NCI-H1436 (cell line): ENCODE measurements at regions not wholly inside any gene's neighbourhood (a gene's known extent, or its start where the extent isn't known, plus 50 kb on each side); places are given as distances from the start of the nearest gene placed in this dataset.
"Not testable (repeated sequence)": the region's sequence is repeated elsewhere in the genome, so short reads cannot be mapped to it uniquely, and the experiment has no call there.

Experiments
- DNase-seq: peaks from one replicate; lab custom pipeline; 2025; lab: John Stamatoyannopoulos, UW

DNA sequence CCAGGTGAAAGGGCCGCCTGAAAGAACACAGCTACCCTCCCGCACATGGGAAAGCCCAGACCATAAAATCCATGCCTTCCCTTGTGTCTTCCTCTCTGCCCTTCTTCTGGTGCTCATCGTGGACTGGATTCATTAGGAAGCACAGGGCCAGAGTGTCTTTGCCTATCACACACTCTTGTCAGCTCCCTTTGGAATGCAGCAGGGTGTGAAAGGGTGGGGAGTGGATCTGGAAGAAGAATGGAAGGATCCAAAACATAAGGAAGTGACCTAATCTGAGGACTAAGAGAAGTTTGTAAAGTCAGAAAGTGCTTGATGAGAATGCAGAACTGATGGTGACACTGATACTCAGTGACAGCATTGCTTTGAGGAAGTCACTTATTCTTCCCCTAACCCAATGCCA lies 1147.3 kb upstream of the GOT2 start:
- DNase-seq: no peak

DNA sequence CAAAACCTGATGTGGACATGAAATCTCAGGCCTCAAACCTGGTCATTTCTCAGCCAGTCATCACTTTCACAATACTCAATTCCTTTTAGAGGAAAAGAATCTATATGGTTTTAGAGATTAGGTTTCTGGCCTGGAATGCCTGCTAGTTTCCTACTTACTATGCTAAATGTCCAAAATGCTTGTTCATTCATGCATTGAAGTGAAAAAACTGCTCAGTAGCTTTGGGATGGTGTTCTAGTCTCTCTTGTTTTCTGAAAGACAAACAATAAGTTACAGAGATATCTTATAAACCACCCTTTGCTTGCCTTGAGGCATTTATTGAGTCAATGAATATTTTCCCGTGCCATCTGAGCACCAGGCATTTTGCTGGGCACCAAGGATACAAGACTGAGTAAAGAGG lies 1146.5 kb upstream of the GOT2 start:
- no peak for DNase-seq

GRCh38 chr16:59878999-59879398 lies 1144.9 kb upstream of the GOT2 start:
- DNase-seq: no peak

DNA sequence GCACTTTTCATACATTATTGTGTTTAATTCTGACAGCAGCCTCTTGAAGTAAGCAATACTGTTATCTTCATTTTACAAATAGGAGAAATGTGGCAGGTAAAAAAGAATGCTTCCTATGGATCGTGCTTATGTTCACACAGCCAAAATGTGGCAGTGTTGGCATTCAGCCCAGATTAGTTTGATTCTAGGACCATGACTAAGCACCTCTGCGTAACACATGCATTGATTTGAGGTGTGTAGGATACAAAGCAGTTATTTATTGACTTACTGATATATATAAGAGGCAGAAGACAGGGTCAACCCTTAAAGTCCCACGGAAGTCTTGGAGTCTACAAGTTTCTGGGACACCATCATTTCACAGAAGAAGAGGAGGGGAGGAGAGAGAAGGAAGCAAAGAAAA lies 1144.4 kb upstream of the GOT2 start:
- DNase-seq: no peak

DNA sequence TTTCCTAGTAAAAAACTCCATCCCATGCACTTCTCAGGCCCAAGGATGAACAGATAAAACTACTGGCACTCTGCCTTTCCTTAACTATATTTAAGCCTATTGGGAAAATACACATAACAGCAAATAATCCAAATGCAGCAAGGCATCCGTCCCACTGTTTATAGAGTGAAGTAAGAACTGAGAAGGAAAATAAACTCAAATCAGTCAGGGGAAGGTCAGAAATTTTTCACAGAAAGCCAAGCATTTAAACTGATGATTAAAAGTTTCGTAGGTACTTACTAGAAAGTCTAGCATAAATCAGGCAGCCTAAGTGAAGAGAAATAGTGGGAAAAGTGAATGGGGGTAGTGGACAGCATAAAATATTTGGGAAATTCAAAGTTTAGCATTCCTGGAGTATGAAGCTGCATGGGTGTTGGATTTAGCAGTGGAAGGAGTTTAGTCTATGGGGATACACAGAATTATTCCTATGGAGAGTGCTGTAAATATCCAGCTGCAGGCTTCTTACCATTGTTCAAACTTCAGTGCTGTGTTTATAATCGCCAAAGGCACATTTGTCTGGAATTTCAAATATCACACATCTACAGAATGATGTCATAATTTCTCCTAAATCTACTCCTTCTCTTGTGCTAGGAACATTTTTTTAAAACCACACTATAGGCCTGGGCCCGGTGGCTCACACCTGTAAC lies 1131.0 kb upstream of the GOT2 start:
- DNase-seq: no peak

- no peak for DNase-seq
Observed at GRCh38 chr16:59859676-59860402, 1125.7 kb upstream of the GOT2 start.

DNA sequence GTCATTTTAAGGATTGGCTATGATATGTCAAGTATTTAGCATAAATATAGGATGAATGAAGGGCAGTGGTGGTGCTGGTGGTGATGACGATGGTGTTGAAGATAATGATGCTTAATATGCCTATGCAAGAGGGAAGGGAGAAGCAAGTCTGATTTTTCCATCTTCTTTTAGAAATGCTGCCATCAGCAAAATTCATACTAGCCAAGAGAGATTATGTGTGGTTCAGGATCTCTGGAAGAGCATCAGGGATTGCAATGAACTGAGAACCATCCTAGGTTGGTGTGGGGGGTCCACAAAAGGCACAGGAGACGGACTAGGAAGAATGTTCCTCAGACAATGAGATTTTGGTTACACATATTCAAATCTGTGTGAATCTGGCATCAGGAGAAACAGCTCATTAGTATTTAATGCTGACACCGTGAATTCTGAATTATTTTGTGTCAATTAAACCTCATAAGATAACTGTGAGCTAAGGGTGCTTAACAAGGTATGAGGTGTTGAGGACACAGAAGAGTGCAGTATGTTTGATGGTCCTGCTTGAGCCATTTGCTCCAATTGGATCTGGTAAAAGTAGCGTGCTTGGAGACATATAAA lies 1120.8 kb upstream of the GOT2 start:
- DNase-seq: no peak

DNA sequence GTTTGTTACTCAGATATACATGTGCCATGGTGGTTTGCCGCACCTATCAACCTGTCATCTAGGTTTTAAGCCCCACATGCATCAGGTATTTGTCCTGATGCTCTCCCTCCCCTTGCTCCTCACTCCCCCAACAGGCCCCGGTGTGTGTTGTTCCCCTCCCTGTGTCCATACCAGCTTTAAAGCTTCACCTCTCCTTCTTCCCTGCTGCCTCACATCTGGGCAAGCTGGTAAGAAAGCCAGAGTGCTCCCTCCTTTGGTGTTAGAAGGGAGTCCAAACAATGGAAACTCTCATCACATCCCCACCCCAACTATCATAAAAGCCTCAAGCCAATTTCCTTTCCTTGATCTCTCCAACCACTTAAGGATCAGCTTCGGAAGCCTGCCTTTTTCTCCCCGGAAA lies 1115.6 kb upstream of the GOT2 start:
- DNase-seq: no peak

- no peak for DNase-seq
Observed at GRCh38 chr16:59848296-59848695, 1114.2 kb upstream of the GOT2 start.

DNA sequence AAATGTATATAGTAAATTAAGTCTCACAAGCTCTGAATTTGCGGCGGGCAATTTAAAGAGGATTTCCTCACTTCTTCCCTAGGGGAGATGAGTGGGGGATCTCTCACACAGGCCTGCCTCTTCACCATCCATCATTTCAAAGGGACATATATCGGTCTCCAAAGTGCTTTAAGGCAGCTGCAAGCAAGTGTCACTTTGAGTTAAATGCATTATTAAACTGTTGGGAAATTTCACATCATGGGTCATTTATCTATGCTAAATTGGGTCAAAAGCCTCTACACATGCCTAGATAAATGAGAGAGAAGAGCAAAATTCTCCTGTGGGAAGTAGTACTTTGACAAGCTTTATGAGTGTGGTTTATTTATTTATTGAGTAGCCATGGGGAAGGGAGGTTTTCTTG lies 1106.1 kb upstream of the GOT2 start:
- DNase-seq: no peak

GRCh38 chr16:59826767-59827166 lies 1092.7 kb upstream of the GOT2 start:
- DNase-seq: no peak

- DNase-seq: not testable (repeated sequence)
Observed at GRCh38 chr16:59809488-59809887, 1075.4 kb upstream of the GOT2 start.

GRCh38 chr16:59783191-59783590 lies 1049.1 kb upstream of the GOT2 start:
- DNase-seq: no peak

GRCh38 chr16:59773330-59773729 lies 1039.2 kb upstream of the GOT2 start:
- DNase-seq: no peak

DNA sequence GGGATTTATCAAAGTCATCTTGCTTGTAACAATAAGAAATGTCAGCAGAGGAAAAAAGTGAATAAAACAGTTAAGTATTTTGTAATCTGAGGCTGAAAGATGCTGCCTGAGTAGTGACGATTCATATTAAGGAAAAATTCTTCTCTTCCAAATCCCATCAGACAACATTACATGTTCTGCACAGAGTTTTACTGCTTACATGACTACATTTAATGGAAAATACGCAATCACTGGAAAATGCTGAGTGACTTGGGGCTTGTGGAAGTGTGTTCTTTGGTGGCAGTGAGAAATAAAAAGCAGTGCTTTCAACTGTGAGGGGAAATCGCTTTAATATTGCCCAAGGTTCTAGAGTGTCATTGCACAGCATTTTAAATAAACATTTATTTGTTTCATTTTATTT lies 1025.2 kb upstream of the GOT2 start:
- no peak for DNase-seq

DNA sequence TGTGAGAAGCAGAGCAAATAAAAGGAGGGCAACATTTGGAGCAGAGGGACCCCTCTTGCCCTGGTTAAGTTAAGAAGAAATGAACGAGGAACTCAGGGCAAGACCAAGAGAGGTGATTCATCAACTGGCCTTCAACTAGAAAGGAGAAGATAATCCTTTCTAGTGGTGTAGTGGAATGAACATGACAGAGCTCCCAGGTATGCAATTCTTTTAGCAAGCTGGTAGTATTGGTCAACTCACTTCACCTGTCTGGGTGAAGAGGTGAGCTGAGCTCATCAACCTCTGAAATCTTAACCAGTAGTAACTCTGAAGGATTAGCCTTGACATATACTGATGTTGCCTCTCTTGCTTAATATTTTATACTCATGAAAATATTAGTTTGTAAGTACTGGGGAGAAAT lies 1024.7 kb upstream of the GOT2 start:
- DNase-seq: no peak

DNA sequence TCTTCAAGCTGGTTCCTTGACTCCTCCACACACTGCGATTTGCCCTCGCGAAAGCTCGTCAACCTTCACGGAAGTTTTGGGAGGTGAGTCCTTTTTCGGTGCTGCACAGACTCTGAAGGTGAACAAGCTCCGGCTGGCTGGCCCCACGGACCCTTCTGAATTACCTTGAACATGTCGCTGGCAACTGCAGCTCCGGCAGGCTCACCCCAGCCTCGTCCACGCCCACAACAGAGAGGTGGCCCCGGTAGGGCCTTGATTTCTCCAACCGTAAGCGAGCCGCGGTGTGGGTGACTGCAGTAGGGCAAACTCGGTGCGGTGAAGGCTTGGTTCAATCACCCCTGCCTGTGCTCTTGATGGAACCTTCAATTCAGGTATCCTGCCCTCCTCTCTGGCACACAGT lies 1020.7 kb upstream of the GOT2 start:
- DNase-seq: no peak

DNA sequence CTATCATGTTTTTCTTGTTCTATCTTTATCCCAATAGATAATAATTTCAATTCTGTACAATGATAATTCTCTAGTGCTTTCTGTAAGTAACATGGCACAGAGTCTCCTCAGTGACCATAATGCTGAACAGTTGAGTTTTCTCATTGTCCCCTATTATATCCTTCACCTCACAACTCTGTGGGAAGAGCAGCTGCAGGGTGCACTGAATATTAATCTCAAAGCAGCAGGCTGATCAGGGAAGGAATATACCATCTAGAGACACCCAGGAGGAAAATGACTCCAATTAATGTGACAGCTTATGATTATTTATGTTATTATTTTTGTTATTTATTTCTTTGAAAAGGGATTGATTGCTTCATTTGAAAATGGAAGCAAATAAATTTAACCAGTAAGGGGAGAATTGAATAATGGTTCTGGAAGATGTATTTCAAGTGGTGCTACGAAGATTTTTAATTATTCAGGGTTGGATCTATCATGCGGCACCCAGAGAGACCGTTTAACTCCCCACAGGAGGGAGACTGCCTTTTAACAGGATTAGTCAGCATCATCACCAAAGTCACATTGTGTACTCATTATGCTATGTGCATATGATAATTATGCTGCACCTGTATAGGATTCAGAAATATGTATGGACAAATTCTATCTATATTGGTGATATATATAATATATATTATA lies 1015.7 kb upstream of the GOT2 start:
- no peak for DNase-seq

DNA sequence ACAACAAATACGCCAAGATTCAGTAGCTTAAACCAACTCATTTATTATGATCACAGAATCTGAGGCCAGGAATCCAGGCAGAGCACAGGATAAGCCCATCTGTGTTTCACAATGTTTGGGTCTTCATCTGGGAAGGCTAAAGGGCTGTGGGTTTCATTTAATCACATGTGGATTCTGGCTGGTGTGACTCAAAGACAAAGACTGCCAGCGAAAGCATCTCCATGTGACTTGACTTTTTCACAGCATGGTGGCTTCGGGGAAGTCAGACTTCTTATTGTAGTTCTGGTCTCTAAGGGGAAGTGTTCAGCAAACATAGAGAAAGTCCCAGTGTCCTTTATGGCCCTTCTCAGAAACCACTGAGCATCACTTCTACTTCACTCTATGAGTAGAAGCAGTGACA lies 1014.4 kb upstream of the GOT2 start:
- DNase-seq: no peak

GRCh38 chr16:59743504-59743903 lies 1009.4 kb upstream of the GOT2 start:
- DNase-seq: no peak

- no peak for DNase-seq
Observed at GRCh38 chr16:59740858-59741257, 1006.7 kb upstream of the GOT2 start.

GRCh38 chr16:59737274-59737673 lies 1003.2 kb upstream of the GOT2 start:
- DNase-seq: no peak

GRCh38 chr16:59733321-59733720 lies 999.2 kb upstream of the GOT2 start:
- DNase-seq: no peak
